ENCODE measurements at regions not wholly inside any gene's neighbourhood (a gene's known extent, or its start where the extent isn't known, plus 50 kb on each side); places are given as distances from the start of the nearest gene placed in this dataset.

- Histone ChIP-seq H3K4me3 (no peak overlapping the region), H3K27me3 (no peaks in the 10 kb centered on the region), H3K4me1 (no peaks in the 10 kb centered on the region), H3K9me3 (no peaks in the 10 kb centered on the region), H3K36me3 (no peaks in the 10 kb centered on the region), H3K27ac (no peak overlapping the region)
- no peak for DNase-seq (ENCODE audit: low spot score in 2 of 2)
- no peak for TF ChIP-seq POLR2AphosphoS5 (IDR thresholded peaks at IDR 0.05)
- no peak for TF ChIP-seq CTCF (IDR thresholded peaks at IDR 0.05)
- no peak for TF ChIP-seq POLR2A (IDR thresholded peaks at IDR 0.05)
- intact Hi-C loops (cut with DNase I; ENCODE audit: low total_unique reads): no loop called here
These were observed 643.0 kb upstream of the ADGRL2 start for GRCh38 chr1:81157686-81158085.

GRCh38 chr1:81156887-81157286 is 643.8 kb upstream of the ADGRL2 start:
- intact Hi-C loops (cut with DNase I; ENCODE audit: low total_unique reads): no loop called here
- Histone ChIP-seq H3K27me3 (no peaks in the 10 kb centered on the region), H3K4me3 (no peak overlapping the region), H3K36me3 (no peaks in the 10 kb centered on the region), H3K9me3 (no peaks in the 10 kb centered on the region), H3K27ac (no peak overlapping the region), H3K4me1 (no peaks in the 10 kb centered on the region)
- DNase-seq (ENCODE audit: low spot score in 2 of 2): no peak
- no peak for TF ChIP-seq CTCF (IDR thresholded peaks at IDR 0.05)
- TF ChIP-seq POLR2A (IDR thresholded peaks at IDR 0.05): no peak
- no peak for TF ChIP-seq POLR2AphosphoS5 (IDR thresholded peaks at IDR 0.05)

- DNase-seq (ENCODE audit: low spot score in 2 of 2): no peak
- intact Hi-C loops (cut with DNase I; ENCODE audit: low total_unique reads): no loop called here
- Histone ChIP-seq H3K4me1 (no peaks in the 10 kb centered on the region), H3K9me3 (no peaks in the 10 kb centered on the region), H3K36me3 (no peaks in the 10 kb centered on the region), H3K4me3 (no peak overlapping the region), H3K27ac (no peak overlapping the region), H3K27me3 (no peaks in the 10 kb centered on the region)
- TF ChIP-seq POLR2AphosphoS5 (IDR thresholded peaks at IDR 0.05) (no peak), CTCF (IDR thresholded peaks at IDR 0.05) (no peak), POLR2A (IDR thresholded peaks at IDR 0.05) (no peak)
These were observed 645.6 kb upstream of the ADGRL2 start for GRCh38 chr1:81155131-81155530.

- Histone ChIP-seq H3K4me1 (no peaks in the 10 kb centered on the region), H3K4me3 (no peak overlapping the region), H3K9me3 (no peaks in the 10 kb centered on the region), H3K27me3 (no peaks in the 10 kb centered on the region), H3K27ac (no peak overlapping the region), H3K36me3 (no peaks in the 10 kb centered on the region)
- intact Hi-C loops (cut with DNase I; ENCODE audit: low total_unique reads): no loop called here
- TF ChIP-seq CTCF (IDR thresholded peaks at IDR 0.05) (no peak), POLR2AphosphoS5 (IDR thresholded peaks at IDR 0.05) (no peak), POLR2A (IDR thresholded peaks at IDR 0.05) (no peak)
- no peak for DNase-seq (ENCODE audit: low spot score in 2 of 2)
These were observed 649.5 kb upstream of the ADGRL2 start for GRCh38 chr1:81151206-81151605.

- Histone ChIP-seq H3K36me3 (no peaks in the 10 kb centered on the region), H3K27ac (no peak overlapping the region), H3K27me3 (no peaks in the 10 kb centered on the region), H3K4me1 (no peaks in the 10 kb centered on the region), H3K4me3 (no peak overlapping the region), H3K9me3 (no peaks in the 10 kb centered on the region)
- intact Hi-C loops (cut with DNase I; ENCODE audit: low total_unique reads): no loop called here
- no peak for TF ChIP-seq POLR2AphosphoS5 (IDR thresholded peaks at IDR 0.05)
- no peak for TF ChIP-seq POLR2A (IDR thresholded peaks at IDR 0.05)
- TF ChIP-seq CTCF (IDR thresholded peaks at IDR 0.05): no peak
- DNase-seq (ENCODE audit: low spot score in 2 of 2): no peak
These were observed 650.9 kb upstream of the ADGRL2 start for GRCh38 chr1:81149649-81150325.

Data from breast epithelium (tissue), 4 donors.